Suprapubic skin (tissue), 4 donors: ENCODE measurements at regions not wholly inside any gene's neighbourhood (a gene's known extent, or its start where the extent isn't known, plus 50 kb on each side); places are given as distances from the start of the nearest gene placed in this dataset.

Experiments used
- DNase-seq, 2 donors: peaks; one replicate each; pipeline ENCODE4 v3.0.0-alpha.2; 2019; ENCODE audit warnings: low spot score in 2 of 2
- H3K27ac ChIP-seq: fragments of 200-600 bp; sonication (generic); one replicate; pipeline ENCODE4 v1.5.1; 2019
- H3K27me3 ChIP-seq: fragments of 200-600 bp; sonication (generic); one replicate; pipeline ENCODE4 v1.5.1; 2019
- H3K36me3 ChIP-seq: fragments of 200-600 bp; sonication (generic); one replicate; pipeline ENCODE4 v1.5.1; 2019
- H3K4me1 ChIP-seq: fragments of 200-600 bp; sonication (generic); one replicate; pipeline ENCODE4 v1.5.1; 2019
- H3K4me3 ChIP-seq: fragments of 200-600 bp; sonication (generic); one replicate; pipeline ENCODE4 v1.5.1; 2019; ENCODE audit warnings: mild to moderate bottlenecking
- H3K9me3 ChIP-seq: fragments of 200-600 bp; sonication (generic); one replicate; pipeline ENCODE4 v1.5.1; 2019
- CTCF ChIP-seq, 2 donors: fragments of 200-600 bp in 1 of 2; fragments of 450-650 bp in 1 of 2; sonication (generic) in 1 of 2; IDR thresholded peaks; one replicate each; pipeline ENCODE4 v1.5.1; 2016 to 2019; ENCODE audit warnings: antibody characterized with exemption in 2 of 2, mild to moderate bottlenecking in 1 of 2, moderate library complexity in 1 of 2
- EP300 ChIP-seq: sonication (generic); formaldehyde crosslinking; IDR thresholded peaks from one replicate; pipeline ENCODE4 v1.6.1; 2017; ENCODE audit warnings: antibody characterized with exemption
- POLR2A ChIP-seq, 2 donors: fragments of 450-650 bp; IDR thresholded peaks; one replicate each; pipeline ENCODE4 v1.6.1; 2017; ENCODE audit warnings: antibody characterized with exemption in 2 of 2, mild to moderate bottlenecking in 2 of 2, moderate library complexity in 2 of 2
- POLR2AphosphoS5 ChIP-seq, 3 donors: sonication (generic); formaldehyde crosslinking; IDR thresholded peaks; one replicate each; pipeline ENCODE4 v1.6.1; 2017; ENCODE audit warnings: antibody characterized with exemption in 3 of 3
- WGBS: methylation state at CpG from one replicate; pipeline ENCODE4 v1.1.5; 2018; 5-methylcytosine and 5-hydroxymethylcytosine counted together

- peak in 1 of 2 donors; percentile 65 for DNase-seq
- WGBS: 32% methylated on average over 35 of the region's 66 CpGs
- no peaks in the 10 kb centered on the region for H3K36me3 ChIP-seq
These were observed 89.5 kb downstream of the EOMES start for GRCh38 chr3:27632431-27633223.

GRCh38 chr3:27630885-27631284 lies 91.2 kb downstream of the EOMES start:
- DNase-seq: no peak
- Histone ChIP-seq H3K9me3 (no peaks in the 10 kb centered on the region), H3K27me3 (no peaks in the 10 kb centered on the region), H3K4me3 (no peak overlapping the region), H3K4me1 (peaks cover 5% of the 10 kb centered on the region), H3K36me3 (no peaks in the 10 kb centered on the region), H3K27ac (no peak overlapping the region)
- WGBS: 75% methylated on average over 4 of the region's 4 CpGs
- TF ChIP-seq CTCF (IDR thresholded peaks at IDR 0.05): no peak
- TF ChIP-seq POLR2AphosphoS5 (IDR thresholded peaks at IDR 0.05): no peak
- TF ChIP-seq POLR2A (IDR thresholded peaks at IDR 0.05): no peak

More at GRCh38 chr3:27632431-27633223, 89.5 kb downstream of the EOMES start:
- H3K9me3 ChIP-seq: no peaks in the 10 kb centered on the region
- H3K4me1 ChIP-seq: peaks cover 5% of the 10 kb centered on the region
- peak overlapping the region; percentile 57 for H3K4me3 ChIP-seq
- no peak for TF ChIP-seq POLR2AphosphoS5 (IDR thresholded peaks at IDR 0.05)
- H3K27ac ChIP-seq: peak overlapping the region; percentile 79
- no peaks in the 10 kb centered on the region for H3K27me3 ChIP-seq

- no peak for DNase-seq
- H3K27me3 ChIP-seq: no peaks in the 10 kb centered on the region
- no peak overlapping the region for H3K4me3 ChIP-seq
- H3K36me3 ChIP-seq: no peaks in the 10 kb centered on the region
- H3K9me3 ChIP-seq: no peaks in the 10 kb centered on the region
- no peak overlapping the region for H3K27ac ChIP-seq
- peaks cover 5% of the 10 kb centered on the region for H3K4me1 ChIP-seq
- WGBS: 43% methylated on average over 2 of the region's 2 CpGs
- no peak for TF ChIP-seq POLR2A (IDR thresholded peaks at IDR 0.05)
- no peak for TF ChIP-seq EP300
- TF ChIP-seq CTCF (IDR thresholded peaks at IDR 0.05): no peak
- no peak for TF ChIP-seq POLR2AphosphoS5 (IDR thresholded peaks at IDR 0.05)
These were observed 92.8 kb downstream of the EOMES start for GRCh38 chr3:27629366-27629765.

- WGBS: 82% methylated on average over 5 of the region's 5 CpGs
- Histone ChIP-seq H3K27me3 (no peaks in the 10 kb centered on the region), H3K4me1 (no peaks in the 10 kb centered on the region), H3K9me3 (no peaks in the 10 kb centered on the region), H3K36me3 (no peaks in the 10 kb centered on the region), H3K4me3 (no peak overlapping the region), H3K27ac (no peak overlapping the region)
- TF ChIP-seq POLR2A (IDR thresholded peaks at IDR 0.05) (no peak), CTCF (IDR thresholded peaks at IDR 0.05) (no peak), EP300 (no peak), POLR2AphosphoS5 (IDR thresholded peaks at IDR 0.05) (no peak)
- no peak for DNase-seq
These were observed 93.9 kb downstream of the EOMES start for GRCh38 chr3:27628026-27628750.

- DNase-seq: no peak
- WGBS: 59% methylated on average over 8 of the region's 8 CpGs
- Histone ChIP-seq H3K36me3 (no peaks in the 10 kb centered on the region), H3K9me3 (no peaks in the 10 kb centered on the region), H3K4me1 (no peaks in the 10 kb centered on the region), H3K27me3 (no peaks in the 10 kb centered on the region), H3K4me3 (no peak overlapping the region), H3K27ac (no peak overlapping the region)
- TF ChIP-seq EP300 (no peak), POLR2A (IDR thresholded peaks at IDR 0.05) (no peak), CTCF (IDR thresholded peaks at IDR 0.05) (no peak), POLR2AphosphoS5 (IDR thresholded peaks at IDR 0.05) (no peak)
These were observed 95.5 kb downstream of the EOMES start for GRCh38 chr3:27626596-27627118.
